HL-60 (cell line): ENCODE measurements at regions not wholly inside any gene's neighbourhood (a gene's known extent, or its start where the extent isn't known, plus 50 kb on each side); places are given as distances from the start of the nearest gene placed in this dataset.

Experiments used
- DNase-seq, 2 experiments: peaks; one replicate each; pipeline ENCODE4 v3.0.0-alpha.2; 2010 to 2020; ENCODE audit warnings: low read depth in 1 of 2, low spot score in 1 of 2
- H3K27ac ChIP-seq: fragments of 250-450 bp; sonication (Bioruptor Pico); replicated peaks from 2 replicates; pipeline ENCODE4 v1.5.1; 2020; ENCODE audit warnings: mild to moderate bottlenecking, moderate library complexity
- H3K27me3 ChIP-seq: fragments of 250-450 bp; sonication (Bioruptor Pico); 2 replicates; pipeline ENCODE4 v1.5.1; 2021; ENCODE audit warnings: mild to moderate bottlenecking, moderate library complexity; ENCODE audit not compliant: insufficient read depth, poor library complexity, severe bottlenecking
- H3K4me3 ChIP-seq: replicated peaks from 2 replicates; pipeline ENCODE4 v1.5.1; 2011; ENCODE audit warnings: mild to moderate bottlenecking, control low read depth, low read length; ENCODE audit not compliant: insufficient read depth
- CTCF ChIP-seq: IDR thresholded peaks from one replicate; pipeline ENCODE4 v1.5.1; 2011; ENCODE audit warnings: low read length, control low read depth, inconsistent platforms; ENCODE audit not compliant: insufficient read depth
- GABPA ChIP-seq: IDR thresholded peaks from 2 replicates; pipeline ENCODE4 v1.6.1; 2012; ENCODE audit warnings: low read depth
- POLR2AphosphoS5 ChIP-seq: IDR thresholded peaks from 2 replicates; pipeline ENCODE4 v1.6.1; 2012; ENCODE audit warnings: low read depth
- SPI1 ChIP-seq: IDR thresholded peaks from 2 replicates; pipeline ENCODE4 v1.6.1; 2012; ENCODE audit warnings: low read depth, mild to moderate bottlenecking, borderline replicate concordance
- TF ChIP-seq, protein P1 (sequence below): IDR thresholded peaks from 2 replicates; pipeline ENCODE4 v1.6.1; 2012; ENCODE audit warnings: low read depth; ENCODE audit not compliant: insufficient replicate concordance

DNA sequence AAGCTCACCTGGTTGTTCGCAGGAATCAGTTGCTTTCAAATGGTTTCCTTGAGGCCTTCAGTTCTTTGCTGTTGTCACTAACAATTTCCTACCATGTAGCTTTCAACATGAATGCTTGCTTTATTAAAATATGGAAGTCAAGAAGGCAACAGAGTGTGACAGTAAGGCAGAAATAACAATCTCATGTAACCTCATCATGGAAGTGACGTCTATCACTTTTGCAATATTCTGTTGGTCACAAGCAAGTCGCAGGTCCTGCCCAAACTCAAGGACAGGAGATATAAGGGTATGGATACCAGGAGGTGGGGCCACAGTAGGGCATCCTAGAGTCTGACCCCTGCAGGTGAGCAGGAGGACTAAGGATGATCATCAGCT lies 296.8 kb upstream of the ZP4 start:
- H3K27ac ChIP-seq = no peak overlapping the region
- no peaks in the 10 kb centered on the region for H3K27me3 ChIP-seq
- H3K4me3 ChIP-seq = no peak overlapping the region
- no peak for DNase-seq
- TF ChIP-seq SPI1 (no peak), POLR2AphosphoS5 (no peak), GABPA (no peak)

- H3K27me3 ChIP-seq = no peaks in the 10 kb centered on the region
- no peak overlapping the region for H3K4me3 ChIP-seq
- H3K27ac ChIP-seq = no peak overlapping the region
- no peak for DNase-seq
- TF ChIP-seq GABPA (no peak), SPI1 (no peak), POLR2AphosphoS5 (no peak), CTCF (no peak)
- TF ChIP-seq, protein P1, sequence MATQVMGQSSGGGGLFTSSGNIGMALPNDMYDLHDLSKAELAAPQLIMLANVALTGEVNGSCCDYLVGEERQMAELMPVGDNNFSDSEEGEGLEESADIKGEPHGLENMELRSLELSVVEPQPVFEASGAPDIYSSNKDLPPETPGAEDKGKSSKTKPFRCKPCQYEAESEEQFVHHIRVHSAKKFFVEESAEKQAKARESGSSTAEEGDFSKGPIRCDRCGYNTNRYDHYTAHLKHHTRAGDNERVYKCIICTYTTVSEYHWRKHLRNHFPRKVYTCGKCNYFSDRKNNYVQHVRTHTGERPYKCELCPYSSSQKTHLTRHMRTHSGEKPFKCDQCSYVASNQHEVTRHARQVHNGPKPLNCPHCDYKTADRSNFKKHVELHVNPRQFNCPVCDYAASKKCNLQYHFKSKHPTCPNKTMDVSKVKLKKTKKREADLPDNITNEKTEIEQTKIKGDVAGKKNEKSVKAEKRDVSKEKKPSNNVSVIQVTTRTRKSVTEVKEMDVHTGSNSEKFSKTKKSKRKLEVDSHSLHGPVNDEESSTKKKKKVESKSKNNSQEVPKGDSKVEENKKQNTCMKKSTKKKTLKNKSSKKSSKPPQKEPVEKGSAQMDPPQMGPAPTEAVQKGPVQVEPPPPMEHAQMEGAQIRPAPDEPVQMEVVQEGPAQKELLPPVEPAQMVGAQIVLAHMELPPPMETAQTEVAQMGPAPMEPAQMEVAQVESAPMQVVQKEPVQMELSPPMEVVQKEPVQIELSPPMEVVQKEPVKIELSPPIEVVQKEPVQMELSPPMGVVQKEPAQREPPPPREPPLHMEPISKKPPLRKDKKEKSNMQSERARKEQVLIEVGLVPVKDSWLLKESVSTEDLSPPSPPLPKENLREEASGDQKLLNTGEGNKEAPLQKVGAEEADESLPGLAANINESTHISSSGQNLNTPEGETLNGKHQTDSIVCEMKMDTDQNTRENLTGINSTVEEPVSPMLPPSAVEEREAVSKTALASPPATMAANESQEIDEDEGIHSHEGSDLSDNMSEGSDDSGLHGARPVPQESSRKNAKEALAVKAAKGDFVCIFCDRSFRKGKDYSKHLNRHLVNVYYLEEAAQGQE = no peak
Measured at GRCh38 chr1:238186887-238187574, 296.3 kb upstream of the ZP4 start.

- H3K27me3 ChIP-seq = no peaks in the 10 kb centered on the region
- no peak overlapping the region for H3K4me3 ChIP-seq
- H3K27ac ChIP-seq = no peak overlapping the region
- TF ChIP-seq POLR2AphosphoS5 (no peak), GABPA (no peak), SPI1 (no peak), CTCF (no peak)
- TF ChIP-seq, protein P1 = no peak
- DNase-seq = no peak
Measured at GRCh38 chr1:238177960-238178645, 287.4 kb upstream of the ZP4 start.

DNA sequence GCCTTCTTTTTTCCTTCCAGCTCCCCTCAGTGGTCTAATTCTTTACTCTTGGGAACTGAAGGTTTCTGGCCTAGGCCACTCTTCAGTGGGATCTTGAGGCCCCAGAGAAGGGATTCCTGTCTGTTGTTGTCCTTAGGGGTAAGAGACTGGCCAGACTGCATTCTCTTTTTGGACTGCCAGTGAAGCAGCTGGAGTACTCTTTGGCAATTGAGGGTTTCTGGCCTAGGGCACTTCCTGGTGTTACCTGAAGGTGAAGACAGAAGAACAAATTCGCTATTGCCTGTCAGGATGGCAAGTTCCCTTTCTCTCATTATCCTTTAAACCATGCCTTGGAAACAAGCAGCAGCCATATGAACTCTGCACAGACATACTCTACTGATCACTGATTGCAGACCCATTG lies 286.6 kb upstream of the ZP4 start:
- H3K27me3 ChIP-seq = no peaks in the 10 kb centered on the region
- TF ChIP-seq SPI1 (no peak), POLR2AphosphoS5 (no peak), GABPA (no peak), CTCF (no peak)
- TF ChIP-seq, protein P1 = no peak
- H3K27ac ChIP-seq = no peak overlapping the region
- no peak for DNase-seq
- no peak overlapping the region for H3K4me3 ChIP-seq
